H1 (cell line): ENCODE measurements at regions not wholly inside any gene's neighbourhood (a gene's known extent, or its start where the extent isn't known, plus 50 kb on each side); places are given as distances from the start of the nearest gene placed in this dataset.

Source experiments
- CTCF ChIA-PET: fragments of 300-600 bp; sonication (Branson Sonifier 250); formaldehyde crosslinking; loops from one replicate; lab custom pipeline; 2021; ENCODE audit not compliant: partially characterized antibody; lab: Charles Lee
- POLR2A ChIA-PET: fragments of 300-600 bp; sonication (Branson Sonifier 250); formaldehyde crosslinking; loops from one replicate; lab custom pipeline; 2021; ENCODE audit warnings: inconsistent platforms; ENCODE audit not compliant: partially characterized antibody; lab: Charles Lee
- DNase-seq, 2 experiments: peaks; one replicate each; pipeline versions ENCODE4 v3.0.0 to v3.0.0-alpha.2; 2010 to 2022; ENCODE audit warnings: low spot score in 2 of 2, low read depth in 1 of 2, mixed read lengths in 1 of 2
- FAIRE-seq: peaks from 2 replicates; lab custom pipeline; 2011; peaks lifted over from hg19 to GRCh38; lab: Jason Lieb, UNC
- H2AFZ ChIP-seq: 2 replicates; pipeline ENCODE4 v1.8.1; 2012; ENCODE audit warnings: low read length, inconsistent platforms
- H2AK5ac ChIP-seq: 2 replicates; pipeline ENCODE4 v1.6.1; 2013; ENCODE audit warnings: low read depth, low read length
- H2BK120ac ChIP-seq: replicated peaks from 2 replicates; pipeline ENCODE3; 2013; ENCODE audit warnings: low read depth, low read length, inconsistent platforms
- H2BK12ac ChIP-seq: 2 replicates; pipeline ENCODE4 v1.6.1; 2013; ENCODE audit warnings: low read depth, low read length
- H2BK15ac ChIP-seq: 2 replicates; pipeline ENCODE4 v1.6.1; 2013; ENCODE audit warnings: low read length
- H2BK20ac ChIP-seq: 2 replicates; pipeline ENCODE4 v1.6.1; 2013; ENCODE audit warnings: low read length
- H2BK5ac ChIP-seq: 2 replicates; pipeline ENCODE4 v1.6.1; 2013; ENCODE audit warnings: low read depth, low read length
- H3K14ac ChIP-seq: 2 replicates; pipeline ENCODE4 v1.6.1; 2013; ENCODE audit warnings: inconsistent platforms; ENCODE audit not compliant: insufficient read length
- H3K18ac ChIP-seq: 2 replicates; pipeline ENCODE4 v1.6.1; 2013; ENCODE audit warnings: low read length; ENCODE audit errors: extremely low read depth
- H3K23ac ChIP-seq: 2 replicates; pipeline ENCODE4 v1.6.1; 2013; ENCODE audit warnings: inconsistent platforms; ENCODE audit not compliant: insufficient read length
- H3K23me2 ChIP-seq: 2 replicates; pipeline ENCODE4 v1.6.1; 2013; ENCODE audit warnings: low read depth, low read length
- H3K27ac ChIP-seq: 2 replicates; pipeline ENCODE4 v1.6.1; 2011; ENCODE audit warnings: low read depth, low read length, inconsistent platforms
- H3K27me3 ChIP-seq, 4 experiments: replicated peaks in 1 of 4; 1 replicate in 1 of 4; 2 replicates in 3 of 4; pipeline versions ENCODE4 v1.6.1 to v1.8.1; 2011 to 2013; ENCODE audit warnings: low read length in 3 of 4, mild to moderate bottlenecking in 3 of 4, inconsistent platforms in 2 of 4, mixed read lengths in 2 of 4, moderate library complexity in 1 of 4; ENCODE audit not compliant: control insufficient read depth in 3 of 4, insufficient read depth in 3 of 4; ENCODE audit errors: extremely low read depth in 1 of 4
- H3K36me3 ChIP-seq, 4 experiments: 2 replicates each; pipeline versions ENCODE4 v1.6.1 to v1.8.1; 2011 to 2013; ENCODE audit warnings: mild to moderate bottlenecking in 4 of 4, low read length in 3 of 4, moderate library complexity in 2 of 4, control low read depth in 1 of 4, inconsistent platforms in 1 of 4; ENCODE audit not compliant: insufficient read depth in 4 of 4, control insufficient read depth in 2 of 4
- H3K4ac ChIP-seq: replicated peaks from 2 replicates; pipeline ENCODE3; 2013; ENCODE audit warnings: low read length, low read depth, mixed read lengths, inconsistent platforms; ENCODE audit not compliant: insufficient read length
- H3K4me1 ChIP-seq, 4 experiments: replicated peaks in 1 of 4; 1 replicate in 1 of 4; 2 replicates in 3 of 4; pipeline versions ENCODE4 v1.6.1 to v1.8.1; 2011 to 2013; ENCODE audit warnings: low read length in 3 of 4, inconsistent platforms in 2 of 4, mixed read lengths in 1 of 4; ENCODE audit not compliant: insufficient read depth in 4 of 4, control insufficient read depth in 3 of 4
- H3K4me2 ChIP-seq, 2 experiments: 2 replicates each; pipeline versions ENCODE4 v1.6.1 to v1.8.1; 2011 to 2013; ENCODE audit warnings: low read depth in 2 of 2, low read length in 2 of 2, control low read depth in 1 of 2, inconsistent platforms in 1 of 2, mild to moderate bottlenecking in 1 of 2; ENCODE audit not compliant: insufficient read depth in 1 of 2
- H3K4me3 ChIP-seq, 4 experiments: fragments of 200-600, 300-600 bp in 1 of 4; sonication (generic), shearing (Covaris generic), sonication (Bioruptor Twin) in 1 of 4; 2 replicates each; pipeline versions ENCODE4 v1.5.1 to v1.8.1; 2011 to 2016; ENCODE audit warnings: low read length in 4 of 4, low read depth in 3 of 4, control low read depth in 2 of 4, inconsistent platforms in 2 of 4, mild to moderate bottlenecking in 2 of 4, mixed read lengths in 1 of 4, moderate library complexity in 1 of 4; ENCODE audit not compliant: insufficient read depth in 2 of 4; ENCODE audit errors: extremely low read depth in 1 of 4
- H3K56ac ChIP-seq: replicated peaks from 2 replicates; pipeline ENCODE3; 2013; ENCODE audit warnings: low read depth, mild to moderate bottlenecking, mixed read lengths, low read length, inconsistent platforms; ENCODE audit not compliant: insufficient read length
- H3K79me1 ChIP-seq: 2 replicates; pipeline ENCODE4 v1.6.1; 2013; ENCODE audit warnings: low read depth, low read length, control low read depth
- H3K79me2 ChIP-seq, 2 experiments: 2 replicates each; pipeline versions ENCODE4 v1.6.1 to v1.8.1; 2012 to 2013; ENCODE audit warnings: low read length in 2 of 2, mild to moderate bottlenecking in 2 of 2, inconsistent platforms in 1 of 2; ENCODE audit not compliant: insufficient read depth in 2 of 2, control insufficient read depth in 1 of 2
- H3K9ac ChIP-seq, 4 experiments: replicated peaks in 1 of 4; 1 replicate in 1 of 4; 2 replicates in 3 of 4; pipeline versions ENCODE4 v1.6.1 to v1.8.1; 2011 to 2013; ENCODE audit warnings: low read depth in 3 of 4, low read length in 3 of 4, control low read depth in 2 of 4, mild to moderate bottlenecking in 2 of 4, moderate library complexity in 2 of 4, inconsistent platforms in 1 of 4; ENCODE audit errors: extremely low read depth in 1 of 4
- H3K9me3 ChIP-seq, 2 experiments: 2 replicates each; pipeline versions ENCODE4 v1.6.1 to v1.8.1; 2012 to 2013; ENCODE audit warnings: mild to moderate bottlenecking in 2 of 2, moderate library complexity in 2 of 2, control low read depth in 1 of 2, inconsistent platforms in 1 of 2, low read depth in 1 of 2, low read length in 1 of 2, mixed read lengths in 1 of 2; ENCODE audit not compliant: insufficient read depth in 2 of 2
- H4K20me1 ChIP-seq, 2 experiments: replicated peaks in 1 of 2; 2 replicates each; pipeline versions ENCODE3 to v1.8.1; 2011 to 2013; ENCODE audit warnings: inconsistent platforms in 2 of 2, low read length in 2 of 2, mild to moderate bottlenecking in 1 of 2; ENCODE audit not compliant: insufficient read depth in 2 of 2, control insufficient read depth in 1 of 2
- H4K5ac ChIP-seq: 2 replicates; pipeline ENCODE4 v1.6.1; 2013; ENCODE audit warnings: low read length, low read depth, mixed read lengths, inconsistent platforms; ENCODE audit not compliant: insufficient read length
- H4K8ac ChIP-seq: 2 replicates; pipeline ENCODE4 v1.8.0; 2013; ENCODE audit warnings: mild to moderate bottlenecking, moderate library complexity, low read length, inconsistent platforms; ENCODE audit not compliant: insufficient read depth; ENCODE audit errors: extremely low read depth
- H4K91ac ChIP-seq: replicated peaks from 2 replicates; pipeline ENCODE3; 2013; ENCODE audit warnings: low read length, mixed read lengths, inconsistent platforms; ENCODE audit not compliant: insufficient read length
- CBX5 ChIP-seq: fragments of 300-800, 300-1000 bp; sonication (generic); IDR thresholded peaks from 2 replicates; pipeline ENCODE4 v1.7.1; 2016; ENCODE audit warnings: antibody characterized with exemption, low read length, low read depth
- KDM1A ChIP-seq: fragments of 200-600, 300-600 bp; sonication (generic); IDR thresholded peaks from 2 replicates; pipeline ENCODE4 v1.7.1; 2016; ENCODE audit warnings: mild to moderate bottlenecking, low read length, borderline replicate concordance
- RXRA ChIP-seq: IDR thresholded peaks from 2 replicates; pipeline ENCODE4 v1.6.1; 2011; ENCODE audit warnings: low read depth, mild to moderate bottlenecking, low read length, moderate library complexity; ENCODE audit not compliant: insufficient read depth
- SIRT6 ChIP-seq: IDR thresholded peaks from one replicate; pipeline ENCODE4 v1.7.1; 2012; ENCODE audit warnings: low read length, inconsistent platforms
- WGBS, 2 experiments: shearing (Covaris generic) in 1 of 2; methylation state at CpG; one replicate each; pipeline versions ENCODE4 v1.1.6 to v1.1.7; 2013 to 2015; ENCODE audit warnings: low lambda C conversion rate in 2 of 2, mixed read lengths in 2 of 2, inconsistent platforms in 1 of 2, low coverage in 1 of 2, missing lambda C conversion rate in 1 of 2; ENCODE audit not compliant: insufficient replicate concordance in 2 of 2, insufficient coverage in 1 of 2, insufficient read length in 1 of 2; ENCODE audit errors: extremely low coverage in 1 of 2, missing lambda C conversion rate in 1 of 2; 5-methylcytosine and 5-hydroxymethylcytosine counted together
- TF ChIP-seq, protein P1 (sequence below): IDR thresholded peaks from 2 replicates; pipeline ENCODE4 v1.6.1; 2012; ENCODE audit warnings: inconsistent platforms

GRCh38 chr12:14048941-14049545, 67.6 kb upstream of the GRIN2B start:
- H3K36me3 ChIP-seq = no peaks in the 10 kb centered on the region
- DNase-seq (no peak), FAIRE-seq (no peak)
- H3K14ac ChIP-seq = no peak overlapping the region
- no peak overlapping the region for H3K18ac ChIP-seq
- ChIA-PET CTCF (interaction anchor here (0.6 to 1.3 kb wide), 2 partner anchors 107 to 118 kb away, joined by 3 to 4 read pairs; no protein-coding TSS in a partner anchor), POLR2A (no interaction called here)
- H4K8ac ChIP-seq = no peak overlapping the region
- no peaks in the 10 kb centered on the region for H3K79me1 ChIP-seq
- no peak overlapping the region for H3K27ac ChIP-seq
- H3K23ac ChIP-seq = no peak overlapping the region
- H3K4me1 ChIP-seq = no peaks in the 10 kb centered on the region
- no peak overlapping the region for H3K4me3 ChIP-seq
- no peaks in the 10 kb centered on the region; the same call in 1 of the 2 replicates for H3K23me2 ChIP-seq
- H3K9me3 ChIP-seq = no peaks in the 10 kb centered on the region
- no peaks in the 10 kb centered on the region for H4K20me1 ChIP-seq
- H3K4ac ChIP-seq = no peak overlapping the region
- H3K9ac ChIP-seq = no peak overlapping the region
- H2AFZ ChIP-seq = no peak overlapping the region
- no peak overlapping the region for H3K4me2 ChIP-seq
- no peak overlapping the region for H4K91ac ChIP-seq
- no peak overlapping the region for H2BK120ac ChIP-seq
- no peak overlapping the region for H2BK5ac ChIP-seq
- no peak overlapping the region for H2BK15ac ChIP-seq
- no peak overlapping the region for H3K56ac ChIP-seq
- no peak overlapping the region for H2BK12ac ChIP-seq
- H2AK5ac ChIP-seq = no peak overlapping the region
- TF ChIP-seq, protein P1, sequence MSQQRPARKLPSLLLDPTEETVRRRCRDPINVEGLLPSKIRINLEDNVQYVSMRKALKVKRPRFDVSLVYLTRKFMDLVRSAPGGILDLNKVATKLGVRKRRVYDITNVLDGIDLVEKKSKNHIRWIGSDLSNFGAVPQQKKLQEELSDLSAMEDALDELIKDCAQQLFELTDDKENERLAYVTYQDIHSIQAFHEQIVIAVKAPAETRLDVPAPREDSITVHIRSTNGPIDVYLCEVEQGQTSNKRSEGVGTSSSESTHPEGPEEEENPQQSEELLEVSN = no peak
- no peak for TF ChIP-seq RXRA
- TF ChIP-seq SIRT6 = no peak
- TF ChIP-seq CBX5 = no peak
- no peak for TF ChIP-seq KDM1A
- no peaks in the 10 kb centered on the region for H3K79me2 ChIP-seq
- no peak overlapping the region for H4K5ac ChIP-seq
- 90% methylated on average over 4 of the region's 4 CpGs; no CpG with 5 or more reads in 1 of the 2 experiments for WGBS, 2 experiments
- H2BK20ac ChIP-seq = no peak overlapping the region
- no peaks in the 10 kb centered on the region for H3K27me3 ChIP-seq
